Ovary (tissue), 3 donors: ENCODE measurements at regions not wholly inside any gene's neighbourhood (a gene's known extent, or its start where the extent isn't known, plus 50 kb on each side); places are given as distances from the start of the nearest gene placed in this dataset.

ENCODE experiments used
- EP300 ChIP-seq: sonication (generic); formaldehyde crosslinking; IDR thresholded peaks from one replicate; pipeline ENCODE4 v1.6.1; 2017; ENCODE audit warnings: antibody characterized with exemption
- POLR2A ChIP-seq: fragments of 450-650 bp; IDR thresholded peaks from one replicate; pipeline ENCODE4 v1.6.1; 2017; ENCODE audit warnings: antibody characterized with exemption, mild to moderate bottlenecking, moderate library complexity
- TF ChIP-seq, protein P1 (sequence below), 3 donors: fragments of 450-650 bp in 2 of 3; fragments of 200-600 bp in 1 of 3; IDR thresholded peaks; one replicate each; pipeline versions ENCODE4 v1.5.1 to v1.8.0; 2016 to 2022; ENCODE audit warnings: antibody characterized with exemption in 3 of 3, mild to moderate bottlenecking in 1 of 3
- donor health status: DM: no; HTN: no; CAD: no.

DNA sequence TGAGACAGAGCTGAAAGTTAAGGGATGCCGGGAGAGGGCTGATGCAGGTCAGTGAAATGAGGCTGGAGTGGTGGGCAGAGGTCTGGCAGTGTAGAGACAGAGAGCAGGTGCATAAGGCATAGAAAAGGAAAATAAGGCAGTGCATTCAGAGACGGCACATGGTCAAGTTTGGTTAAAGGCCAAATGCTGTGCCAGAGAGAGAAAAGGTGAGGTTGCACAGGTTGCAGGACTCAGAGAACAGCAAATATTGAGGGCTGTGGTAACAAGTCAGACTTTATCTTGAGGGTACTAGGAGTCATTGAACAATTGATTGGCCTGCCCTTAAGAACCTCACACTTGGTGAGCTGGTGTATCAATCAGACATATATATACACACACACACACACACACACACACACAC is 102.9 kb upstream of the TSHZ2 start:
- TF ChIP-seq, protein P1, sequence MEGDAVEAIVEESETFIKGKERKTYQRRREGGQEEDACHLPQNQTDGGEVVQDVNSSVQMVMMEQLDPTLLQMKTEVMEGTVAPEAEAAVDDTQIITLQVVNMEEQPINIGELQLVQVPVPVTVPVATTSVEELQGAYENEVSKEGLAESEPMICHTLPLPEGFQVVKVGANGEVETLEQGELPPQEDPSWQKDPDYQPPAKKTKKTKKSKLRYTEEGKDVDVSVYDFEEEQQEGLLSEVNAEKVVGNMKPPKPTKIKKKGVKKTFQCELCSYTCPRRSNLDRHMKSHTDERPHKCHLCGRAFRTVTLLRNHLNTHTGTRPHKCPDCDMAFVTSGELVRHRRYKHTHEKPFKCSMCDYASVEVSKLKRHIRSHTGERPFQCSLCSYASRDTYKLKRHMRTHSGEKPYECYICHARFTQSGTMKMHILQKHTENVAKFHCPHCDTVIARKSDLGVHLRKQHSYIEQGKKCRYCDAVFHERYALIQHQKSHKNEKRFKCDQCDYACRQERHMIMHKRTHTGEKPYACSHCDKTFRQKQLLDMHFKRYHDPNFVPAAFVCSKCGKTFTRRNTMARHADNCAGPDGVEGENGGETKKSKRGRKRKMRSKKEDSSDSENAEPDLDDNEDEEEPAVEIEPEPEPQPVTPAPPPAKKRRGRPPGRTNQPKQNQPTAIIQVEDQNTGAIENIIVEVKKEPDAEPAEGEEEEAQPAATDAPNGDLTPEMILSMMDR (IDR thresholded peaks at IDR 0.05), result no peak
- no peak for TF ChIP-seq POLR2A
- TF ChIP-seq EP300, result no peak
